Activated T-cell treated with anti-CD3 and anti-CD28 coated beads, Interleukin-2, amount 50 U/mL, for 24 hours (primary cell): ENCODE measurements at regions not wholly inside any gene's neighbourhood (a gene's known extent, or its start where the extent isn't known, plus 50 kb on each side); places are given as distances from the start of the nearest gene placed in this dataset.
A peak's percentile ranks its signal among the peaks of the same experiment; 100 is the strongest.

ENCODE experiments used
- DNase-seq: peaks from one replicate; pipeline ENCODE4 v3.0.0-alpha.2; 2020
- H3K27ac Mint-ChIP-seq: 2 replicates; pipeline ENCODE4 v1.8.0; 2020; ENCODE audit warnings: mild to moderate bottlenecking, mixed read lengths
- H3K27me3 Mint-ChIP-seq: 2 replicates; pipeline ENCODE4 v1.8.0; 2020; ENCODE audit warnings: mixed read lengths
- H3K36me3 Mint-ChIP-seq: 2 replicates; pipeline ENCODE4 v1.8.0; 2020; ENCODE audit warnings: low read depth, mixed read lengths
- H3K4me1 Mint-ChIP-seq: 2 replicates; pipeline ENCODE4 v1.8.0; 2020; ENCODE audit warnings: low read depth, mixed read lengths
- H3K4me3 Mint-ChIP-seq: 2 replicates; pipeline ENCODE4 v1.8.0; 2020; ENCODE audit warnings: mild to moderate bottlenecking, moderate library complexity, mixed read lengths
- H3K9me3 Mint-ChIP-seq: 2 replicates; pipeline ENCODE4 v1.8.0; 2020; ENCODE audit warnings: mixed read lengths

DNA sequence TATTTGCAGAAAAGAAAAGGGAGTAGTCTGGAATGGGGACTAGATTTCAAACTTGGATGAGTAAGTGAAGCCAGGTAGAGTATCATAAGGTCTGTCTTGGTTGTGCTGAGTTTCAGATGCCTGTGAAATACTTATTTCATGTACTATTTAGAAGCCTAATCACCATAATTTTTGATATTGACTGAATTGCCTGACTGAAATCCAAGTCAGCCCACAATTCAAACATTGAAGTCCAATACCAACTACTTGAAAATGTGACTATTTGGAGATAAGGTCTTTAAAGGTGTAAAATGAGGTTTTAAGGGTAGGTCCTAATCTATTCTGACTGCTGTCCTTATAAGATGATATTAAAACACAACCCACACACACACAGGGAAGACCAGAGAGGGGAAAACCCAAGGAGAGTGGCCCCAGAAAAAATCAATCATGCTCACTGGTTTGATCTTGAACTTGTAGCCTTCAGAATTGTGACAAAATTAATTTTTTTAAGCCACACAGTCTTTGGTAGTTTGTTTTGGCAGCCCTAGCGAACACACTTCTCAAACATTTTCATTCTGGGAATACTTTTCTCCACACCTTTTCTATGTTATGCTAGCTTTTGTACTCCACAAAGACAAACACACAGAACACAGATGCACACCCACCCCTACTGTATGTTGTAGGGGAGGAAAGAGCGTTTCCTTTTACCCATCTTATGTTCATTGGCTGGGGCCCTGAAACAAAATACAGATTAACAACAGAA, 126.3 kb downstream of the HFE start:
- DNase-seq, result no peak
- Mint-ChIP-seq H3K9me3 (no peaks in the 10 kb centered on the region), H3K27me3 (no peaks in the 10 kb centered on the region), H3K27ac (peak overlapping the region; percentile 60), H3K4me1 (peaks cover 17% of the 10 kb centered on the region), H3K4me3 (no peak overlapping the region), H3K36me3 (no peaks in the 10 kb centered on the region)

DNA sequence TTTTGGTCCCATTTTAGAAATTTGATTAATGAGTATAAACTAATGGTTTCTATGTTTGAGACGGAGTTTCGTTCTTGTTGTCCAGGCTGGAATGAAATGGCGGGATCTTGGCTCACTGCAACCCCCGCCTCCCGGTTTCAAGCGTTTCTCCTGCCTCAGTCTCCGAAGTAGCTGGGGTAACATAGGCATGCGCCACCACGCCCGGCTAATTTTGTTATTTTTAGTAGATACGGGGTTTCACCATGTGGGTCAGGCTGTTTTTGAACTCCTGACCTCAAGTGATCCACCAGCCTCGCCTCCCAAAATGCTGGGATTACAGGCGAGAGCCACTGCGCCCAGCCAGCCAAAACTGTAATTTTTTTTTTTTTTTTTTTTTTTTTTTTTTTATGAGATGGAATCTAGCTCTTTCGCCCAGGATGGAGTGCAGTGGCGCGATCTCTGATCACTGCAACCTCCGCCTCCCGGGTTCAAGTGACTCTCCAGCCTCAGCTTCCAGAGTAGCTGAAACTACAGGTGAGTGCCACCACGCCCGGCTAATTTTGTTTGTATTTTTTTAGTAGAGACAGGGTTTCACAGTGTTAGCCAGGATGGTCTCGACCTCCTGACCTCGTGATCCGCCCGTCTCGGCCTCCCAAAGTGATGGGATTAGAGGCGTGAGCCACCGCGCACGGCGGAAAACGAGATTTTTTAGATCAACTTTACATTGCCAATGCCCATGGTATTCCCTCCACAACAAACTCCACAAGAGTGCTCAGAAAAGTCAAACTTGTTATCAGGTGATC, 127.8 kb downstream of the HFE start:
- H3K4me3 Mint-ChIP-seq, result no peak overlapping the region
- no peak overlapping the region for H3K27ac Mint-ChIP-seq
- no peak for DNase-seq
- H3K9me3 Mint-ChIP-seq, result no peaks in the 10 kb centered on the region
- H3K4me1 Mint-ChIP-seq, result peaks cover 19% of the 10 kb centered on the region
- no peaks in the 10 kb centered on the region for H3K36me3 Mint-ChIP-seq
- H3K27me3 Mint-ChIP-seq, result no peaks in the 10 kb centered on the region

DNA sequence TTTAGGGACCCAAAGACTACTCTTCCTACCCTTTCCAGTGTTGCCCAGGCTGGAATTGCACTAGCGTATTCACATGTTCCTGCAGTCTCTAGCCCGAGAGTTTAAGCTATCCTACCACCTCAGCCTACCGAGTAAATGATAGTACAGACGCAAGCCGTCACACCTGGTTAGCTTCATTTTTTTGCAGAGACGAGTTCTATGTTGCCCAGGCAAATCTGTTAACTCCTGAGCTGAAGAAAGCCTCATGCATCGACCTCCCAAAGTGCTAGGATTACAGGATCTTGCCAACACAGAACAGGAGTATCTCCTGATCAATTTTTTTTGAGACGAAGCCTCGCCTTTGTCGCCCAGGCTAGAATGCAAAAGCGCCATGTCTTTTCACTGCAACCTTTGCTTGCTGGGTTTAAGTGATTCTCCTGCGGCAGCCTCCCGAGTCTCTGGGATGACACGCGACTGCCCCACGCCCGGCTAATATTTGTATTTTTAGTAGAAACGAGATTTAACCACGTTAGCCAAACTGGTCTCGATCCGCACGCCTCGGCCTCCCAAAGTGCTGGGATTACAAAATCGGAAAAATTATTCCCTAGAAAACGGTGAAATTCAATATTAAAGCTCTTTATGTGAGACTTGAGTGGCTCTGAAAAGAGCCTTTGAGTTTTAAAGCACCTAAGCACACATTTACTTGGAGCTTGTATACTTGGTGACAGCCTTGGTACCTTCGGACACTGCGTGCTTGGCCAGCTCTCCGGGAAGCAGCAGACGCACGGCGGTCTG, 128.5 kb downstream of the HFE start:
- Mint-ChIP-seq H3K27ac (no peak overlapping the region), H3K36me3 (no peaks in the 10 kb centered on the region), H3K4me1 (peaks cover 19% of the 10 kb centered on the region), H3K9me3 (no peaks in the 10 kb centered on the region), H3K27me3 (no peaks in the 10 kb centered on the region), H3K4me3 (no peak overlapping the region)
- peak; percentile 55 for DNase-seq

DNA sequence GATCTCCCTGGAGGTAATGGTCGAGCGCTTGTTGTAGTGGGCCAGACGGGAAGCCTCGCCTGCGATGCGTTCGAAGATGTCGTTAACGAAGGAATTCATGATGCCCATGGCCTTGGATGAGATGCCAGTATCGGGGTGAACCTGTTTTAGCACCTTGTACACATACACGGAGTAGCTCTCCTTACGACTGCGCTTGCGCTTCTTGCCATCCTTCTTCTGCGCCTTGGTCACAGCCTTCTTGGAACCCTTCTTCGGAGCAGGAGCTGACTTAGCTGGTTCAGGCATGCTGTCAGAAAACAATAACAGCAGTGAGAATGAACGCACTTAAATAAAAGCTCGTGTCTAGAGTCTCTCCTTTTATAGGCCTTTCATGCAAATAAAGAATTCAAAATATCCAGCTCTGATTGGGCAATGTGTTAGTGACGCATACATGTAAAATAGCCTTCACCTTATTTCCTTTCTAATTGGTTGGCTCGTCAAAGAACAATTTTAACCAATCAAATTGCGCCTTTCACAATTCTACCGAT, 129.2 kb downstream of the HFE start:
- H3K9me3 Mint-ChIP-seq, result no peaks in the 10 kb centered on the region
- H3K27ac Mint-ChIP-seq, result no peak overlapping the region
- no peak overlapping the region for H3K4me3 Mint-ChIP-seq
- H3K36me3 Mint-ChIP-seq, result no peaks in the 10 kb centered on the region
- H3K4me1 Mint-ChIP-seq, result peaks cover 19% of the 10 kb centered on the region
- DNase-seq, result peak; percentile 82
- no peaks in the 10 kb centered on the region for H3K27me3 Mint-ChIP-seq

DNA sequence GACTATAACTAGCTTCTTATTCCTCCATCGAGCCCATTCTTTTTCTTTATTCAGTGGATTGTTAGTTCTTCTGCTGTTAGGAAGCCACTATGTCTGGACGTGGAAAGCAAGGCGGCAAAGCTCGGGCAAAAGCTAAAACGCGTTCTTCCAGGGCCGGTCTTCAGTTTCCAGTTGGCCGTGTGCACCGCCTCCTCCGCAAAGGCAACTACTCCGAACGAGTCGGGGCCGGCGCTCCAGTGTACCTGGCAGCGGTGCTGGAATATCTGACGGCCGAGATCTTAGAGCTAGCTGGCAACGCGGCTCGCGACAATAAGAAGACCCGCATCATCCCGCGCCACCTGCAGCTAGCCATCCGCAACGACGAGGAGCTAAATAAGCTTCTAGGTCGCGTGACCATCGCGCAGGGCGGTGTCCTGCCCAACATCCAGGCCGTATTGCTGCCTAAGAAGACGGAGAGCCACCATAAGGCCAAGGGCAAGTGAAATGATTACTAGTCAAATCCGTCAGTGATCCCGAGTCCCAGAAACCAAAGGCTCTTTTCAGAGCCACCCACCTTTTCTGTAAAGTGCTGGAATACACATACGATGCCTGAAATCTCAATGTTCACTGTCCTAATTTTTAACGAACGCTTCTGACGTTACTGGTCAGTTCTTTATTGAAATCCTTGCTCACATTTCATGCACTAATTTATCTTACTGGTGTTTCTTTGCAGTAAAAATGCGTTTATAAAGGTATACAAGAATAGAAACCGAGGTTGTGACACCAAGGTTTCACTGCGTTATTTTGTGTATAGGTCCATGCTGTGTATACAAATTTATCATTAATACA, 129.9 kb downstream of the HFE start:
- Mint-ChIP-seq H3K4me3 (no peak overlapping the region), H3K27me3 (no peaks in the 10 kb centered on the region), H3K36me3 (no peaks in the 10 kb centered on the region), H3K9me3 (no peaks in the 10 kb centered on the region), H3K4me1 (peaks cover 18% of the 10 kb centered on the region), H3K27ac (no peak overlapping the region)
- DNase-seq, result peak; percentile 84

DNA sequence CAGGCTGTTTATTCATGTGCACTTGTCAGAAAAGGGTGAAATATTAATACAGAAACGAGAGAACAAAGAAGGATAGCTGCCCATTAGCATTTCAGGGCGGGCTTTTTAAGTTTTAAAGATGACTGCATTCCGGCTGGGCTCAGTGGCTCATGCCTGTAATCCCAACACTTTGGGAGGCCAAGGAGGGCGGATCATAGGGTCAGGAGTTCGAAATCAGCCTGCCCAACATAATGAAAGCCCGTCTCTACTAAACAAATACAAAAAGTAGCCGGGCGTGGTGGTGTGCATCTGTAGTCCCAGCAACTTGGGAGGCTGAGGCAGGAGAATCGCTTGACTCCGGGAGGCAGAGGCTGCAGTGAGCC, 130.5 kb downstream of the HFE start:
- Mint-ChIP-seq H3K27me3 (no peaks in the 10 kb centered on the region), H3K27ac (no peak overlapping the region), H3K4me1 (peaks cover 16% of the 10 kb centered on the region), H3K4me3 (no peak overlapping the region), H3K9me3 (no peaks in the 10 kb centered on the region), H3K36me3 (no peaks in the 10 kb centered on the region)
- DNase-seq, result no peak

DNA sequence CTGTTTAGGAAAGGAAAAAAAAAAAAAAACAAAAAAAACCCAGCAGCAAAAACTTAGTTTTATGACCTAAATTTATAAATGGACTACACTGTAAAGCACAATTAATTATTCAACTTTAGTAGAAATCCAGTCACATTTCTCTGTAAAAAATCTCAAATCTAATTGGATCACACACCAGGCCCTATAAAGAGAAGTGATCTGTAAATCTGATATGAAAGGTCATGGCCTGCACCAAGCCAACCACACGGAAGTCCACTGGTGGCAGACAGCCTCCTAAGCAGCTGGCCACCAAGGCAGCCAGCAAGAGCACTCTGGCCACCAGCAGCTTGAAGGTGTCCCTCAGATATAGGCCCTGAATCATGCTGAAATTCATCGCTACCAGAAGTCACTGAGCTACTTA, 131.6 kb downstream of the HFE start:
- no peaks in the 10 kb centered on the region for H3K36me3 Mint-ChIP-seq
- H3K27me3 Mint-ChIP-seq, result no peaks in the 10 kb centered on the region
- peaks cover 11% of the 10 kb centered on the region for H3K4me1 Mint-ChIP-seq
- no peaks in the 10 kb centered on the region for H3K9me3 Mint-ChIP-seq
- H3K27ac Mint-ChIP-seq, result no peak overlapping the region
- H3K4me3 Mint-ChIP-seq, result peak overlapping the region; percentile 31
- DNase-seq, result no peak

DNA sequence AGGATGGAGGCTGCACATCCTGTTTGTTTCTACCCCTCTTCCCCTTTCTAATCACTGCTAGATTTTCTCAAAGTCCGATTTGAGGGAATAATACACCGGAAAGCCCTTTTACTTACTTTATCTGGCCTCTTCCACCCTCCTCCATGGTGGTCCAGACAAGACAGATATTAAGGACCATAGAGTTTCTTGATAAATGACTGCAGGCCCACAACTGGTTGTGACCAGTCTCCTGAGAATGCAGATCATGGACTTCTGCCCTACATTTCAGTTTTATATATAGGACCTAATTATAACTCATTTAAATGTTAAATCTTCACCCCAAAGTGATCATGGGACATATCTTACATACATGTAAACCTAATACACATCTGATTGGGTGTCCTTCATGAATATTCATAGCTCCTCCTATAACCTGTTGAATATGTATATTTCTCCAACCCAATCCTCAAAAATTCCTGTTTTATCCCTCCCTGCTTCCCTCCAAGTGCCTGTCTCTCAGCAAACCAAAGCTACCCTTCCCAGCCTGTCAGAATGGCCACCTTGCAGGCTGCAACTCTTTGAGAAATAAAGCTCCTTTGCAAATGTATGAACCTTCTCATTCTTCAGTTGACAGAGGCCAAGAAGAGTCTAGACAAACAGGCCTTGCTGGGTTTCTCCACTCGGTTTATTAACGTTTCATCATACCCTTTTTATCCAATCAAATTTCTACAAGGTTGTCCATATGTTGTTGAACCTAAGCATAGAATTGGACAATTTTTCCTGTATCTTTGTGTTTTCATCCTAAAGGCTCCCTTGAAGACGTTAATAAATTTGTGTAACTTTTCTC, 133.1 kb downstream of the HFE start:
- no peaks in the 10 kb centered on the region for H3K9me3 Mint-ChIP-seq
- DNase-seq, result no peak
- no peaks in the 10 kb centered on the region for H3K27me3 Mint-ChIP-seq
- H3K4me1 Mint-ChIP-seq, result peaks cover 4% of the 10 kb centered on the region
- no peak overlapping the region for H3K4me3 Mint-ChIP-seq
- H3K27ac Mint-ChIP-seq, result no peak overlapping the region
- no peaks in the 10 kb centered on the region for H3K36me3 Mint-ChIP-seq

DNA sequence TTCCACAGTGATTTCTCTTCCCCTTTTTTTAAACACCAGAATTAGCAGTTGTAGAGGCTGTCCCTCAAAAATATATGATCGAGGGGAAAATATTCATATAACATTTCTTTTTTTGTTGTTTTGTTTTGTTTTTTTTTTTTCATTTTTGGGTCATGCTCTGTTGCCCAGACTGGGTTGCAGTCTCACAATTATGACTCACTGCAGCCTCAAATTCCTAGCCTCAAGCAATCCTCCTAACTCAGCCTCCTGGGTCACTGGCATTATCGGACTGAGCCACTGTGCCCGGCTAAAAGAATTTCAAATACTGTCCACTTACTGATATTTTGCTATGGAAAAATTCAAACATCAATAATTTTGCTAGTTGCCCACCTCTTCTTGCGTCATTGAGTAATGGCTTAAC, 134.0 kb downstream of the HFE start:
- H3K4me3 Mint-ChIP-seq, result no peak overlapping the region
- H3K27me3 Mint-ChIP-seq, result no peaks in the 10 kb centered on the region
- H3K36me3 Mint-ChIP-seq, result no peaks in the 10 kb centered on the region
- no peak for DNase-seq
- no peak overlapping the region for H3K27ac Mint-ChIP-seq
- no peaks in the 10 kb centered on the region for H3K9me3 Mint-ChIP-seq
- H3K4me1 Mint-ChIP-seq, result peaks cover 4% of the 10 kb centered on the region

DNA sequence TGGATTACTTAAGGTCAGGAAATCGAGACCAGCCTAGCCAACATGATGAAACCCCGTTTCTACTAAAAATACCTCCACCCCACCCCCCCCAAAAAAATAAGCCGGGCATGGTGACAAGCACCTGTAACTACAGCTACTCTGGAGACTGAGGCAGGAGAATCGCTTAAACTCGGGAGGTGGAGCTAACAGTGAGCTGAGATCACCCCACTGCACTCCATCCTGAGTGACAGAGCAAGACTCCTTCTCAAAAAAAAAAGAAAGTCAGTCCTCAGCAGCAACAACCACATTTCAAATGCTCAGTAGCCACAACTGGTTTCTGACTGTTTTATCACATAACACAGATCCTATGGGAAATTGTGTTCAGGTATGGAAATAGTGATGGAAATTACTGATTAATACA, 135.3 kb downstream of the HFE start:
- Mint-ChIP-seq H3K4me1 (peaks cover 12% of the 10 kb centered on the region), H3K27me3 (no peaks in the 10 kb centered on the region), H3K36me3 (peaks cover 3% of the 10 kb centered on the region), H3K4me3 (no peak overlapping the region), H3K27ac (peak overlapping the region; percentile 61), H3K9me3 (no peaks in the 10 kb centered on the region)
- no peak for DNase-seq

DNA sequence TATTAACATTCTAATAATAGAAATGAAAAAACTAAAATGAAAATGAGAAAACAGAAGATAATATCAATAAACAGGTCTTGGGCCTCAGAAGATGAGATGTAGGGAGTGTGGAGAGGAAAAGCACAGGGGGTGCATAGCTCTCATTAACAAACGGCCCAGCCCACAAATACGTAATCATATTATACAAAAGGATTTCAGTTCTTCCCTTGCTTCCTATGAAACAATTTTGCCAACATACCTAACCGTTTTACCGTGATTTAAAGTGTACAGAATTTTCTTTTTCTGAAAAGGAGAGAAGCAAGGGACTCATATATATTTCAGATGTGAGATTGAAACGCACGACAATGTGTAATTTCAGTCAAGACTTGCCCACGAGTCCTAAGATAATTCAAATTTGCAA, 136.0 kb downstream of the HFE start:
- peaks cover 11% of the 10 kb centered on the region for H3K4me1 Mint-ChIP-seq
- H3K36me3 Mint-ChIP-seq, result peaks cover 3% of the 10 kb centered on the region
- H3K27me3 Mint-ChIP-seq, result no peaks in the 10 kb centered on the region
- H3K27ac Mint-ChIP-seq, result no peak overlapping the region
- no peaks in the 10 kb centered on the region for H3K9me3 Mint-ChIP-seq
- no peak for DNase-seq
- H3K4me3 Mint-ChIP-seq, result no peak overlapping the region

DNA sequence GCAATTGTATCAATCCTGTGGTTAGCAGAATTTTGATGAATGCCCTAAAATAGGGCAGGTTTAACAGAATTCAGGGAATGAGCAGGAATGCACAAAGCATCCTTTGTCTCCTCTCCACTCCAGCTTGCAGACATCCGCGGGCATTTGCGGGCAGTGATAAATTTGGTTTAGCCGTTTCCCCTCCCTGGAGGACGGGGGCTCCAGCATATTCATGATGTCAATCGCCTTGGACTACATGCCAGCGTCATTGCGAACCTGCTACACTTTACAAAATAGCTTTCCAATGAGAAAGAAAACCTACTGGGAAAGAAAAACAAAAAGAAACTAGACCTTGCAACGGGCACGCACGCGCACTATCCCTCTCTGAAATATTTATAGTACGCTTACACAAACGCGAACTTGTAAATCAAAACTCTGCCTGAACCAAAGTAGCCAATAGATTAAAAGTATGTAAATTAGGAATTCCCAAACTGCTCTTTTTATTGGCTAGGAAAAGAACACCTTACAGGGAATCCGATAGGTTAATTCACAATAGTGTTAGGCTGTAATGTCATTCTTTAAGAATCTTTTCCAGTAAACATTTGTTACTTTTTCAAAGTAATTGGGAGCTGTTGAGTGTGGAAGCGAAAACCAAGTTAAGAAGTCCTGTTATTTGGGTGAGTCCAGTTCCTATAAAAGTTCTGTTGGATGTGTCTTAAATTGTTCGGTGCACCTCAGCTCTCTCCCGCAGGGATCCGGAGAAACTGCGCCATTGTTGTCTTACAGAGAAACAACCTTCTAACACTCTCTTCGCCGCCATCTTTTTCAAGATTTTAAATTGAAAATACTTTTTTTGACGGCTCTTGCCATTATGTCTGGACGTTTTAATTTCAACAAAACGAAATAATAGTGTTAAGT, 136.7 kb downstream of the HFE start:
- H3K27me3 Mint-ChIP-seq, result no peaks in the 10 kb centered on the region
- DNase-seq, result peak; percentile 61
- H3K9me3 Mint-ChIP-seq, result no peaks in the 10 kb centered on the region
- H3K36me3 Mint-ChIP-seq, result peaks cover 3% of the 10 kb centered on the region
- peaks cover 12% of the 10 kb centered on the region for H3K4me1 Mint-ChIP-seq
- no peak overlapping the region for H3K27ac Mint-ChIP-seq
- H3K4me3 Mint-ChIP-seq, result no peak overlapping the region

DNA sequence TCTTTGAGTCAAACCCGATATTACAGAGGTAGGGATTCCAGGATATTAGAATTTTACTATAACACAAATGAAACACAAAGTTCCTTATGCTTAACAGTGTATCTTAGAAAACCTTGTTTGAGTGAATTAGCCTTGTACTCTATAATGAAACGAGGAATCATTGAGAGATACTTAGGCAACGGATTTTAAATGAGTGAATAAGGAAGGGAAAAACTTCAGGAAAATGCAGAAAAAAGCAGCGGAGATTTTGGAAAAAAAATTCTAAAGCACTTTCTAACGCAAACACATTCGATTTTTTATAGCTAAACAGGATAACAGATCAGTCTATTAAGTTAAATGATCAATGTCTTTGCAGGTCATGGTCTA, 137.3 kb downstream of the HFE start:
- peaks cover 13% of the 10 kb centered on the region for H3K4me1 Mint-ChIP-seq
- H3K4me3 Mint-ChIP-seq, result no peak overlapping the region
- H3K9me3 Mint-ChIP-seq, result no peaks in the 10 kb centered on the region
- DNase-seq, result no peak
- peaks cover 3% of the 10 kb centered on the region for H3K36me3 Mint-ChIP-seq
- H3K27me3 Mint-ChIP-seq, result no peaks in the 10 kb centered on the region
- no peak overlapping the region for H3K27ac Mint-ChIP-seq
